GM18907 (cell line): ENCODE measurements at regions not wholly inside any gene's neighbourhood (a gene's known extent, or its start where the extent isn't known, plus 50 kb on each side); places are given as distances from the start of the nearest gene placed in this dataset.

Experiments
- ATAC-seq: cut with Tn5 transposase; IDR thresholded peaks from one replicate; pipeline ENCODE4 v1.9.1; 2021; ENCODE audit warnings: mild to moderate bottlenecking, moderate library complexity; ENCODE audit not compliant: unreplicated experiment

DNA sequence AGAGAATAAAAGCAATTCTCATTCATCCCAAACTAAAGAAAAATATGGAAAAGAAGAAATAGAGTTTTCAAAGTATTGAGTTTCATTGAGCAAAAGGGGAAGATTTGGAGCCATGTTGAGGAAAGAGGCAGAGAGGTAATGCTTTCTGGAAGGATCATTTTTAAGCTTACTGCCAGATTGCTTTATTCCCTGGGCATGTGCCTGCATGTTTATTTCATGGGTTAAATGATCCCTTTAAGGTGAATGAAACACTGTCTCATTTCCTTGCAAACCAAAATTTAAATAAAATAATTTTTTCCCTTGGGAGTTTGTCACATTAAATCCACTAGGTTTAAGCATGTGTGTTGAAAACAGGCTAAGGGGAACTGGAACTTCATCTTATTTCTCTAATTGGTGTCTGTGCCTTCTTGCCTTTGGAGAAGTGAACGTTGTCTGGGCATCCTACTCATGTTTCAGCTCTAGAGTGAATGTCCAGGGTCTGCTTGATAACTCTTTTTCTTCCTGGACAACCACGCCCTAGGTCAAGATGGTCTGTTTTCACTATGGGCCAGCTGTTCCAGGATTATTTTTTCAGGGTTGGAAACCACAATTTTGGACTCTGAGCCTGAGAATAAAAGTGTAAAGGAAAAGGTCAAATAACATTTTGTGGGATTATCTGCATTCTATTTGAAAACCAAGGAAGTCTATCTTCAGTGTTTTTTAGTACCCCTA, 114.1 kb upstream of the ELL2 start:
- no peak for ATAC-seq

- ATAC-seq = no peak
Measured at GRCh38 chr5:96074870-96075269, 113.2 kb upstream of the ELL2 start.

DNA sequence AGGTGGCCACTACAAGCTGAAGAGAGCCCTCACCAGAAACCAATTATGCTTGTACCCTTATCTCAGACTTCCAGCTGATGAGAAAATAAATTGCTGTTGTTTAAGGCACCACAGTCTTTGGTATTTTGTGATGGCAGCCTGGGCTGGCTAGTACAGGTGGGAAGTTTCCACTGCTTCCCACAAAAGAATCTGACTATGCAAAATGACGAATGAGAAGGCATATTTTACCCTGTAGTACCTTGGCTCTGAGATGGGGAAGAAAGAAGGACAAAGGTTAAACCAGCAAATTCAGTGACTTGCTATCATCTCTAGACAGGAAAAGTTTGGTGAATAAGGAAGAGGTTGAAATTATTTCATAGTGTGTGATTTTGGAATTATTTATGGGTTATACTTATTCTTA, 112.8 kb upstream of the ELL2 start:
- no peak for ATAC-seq

DNA sequence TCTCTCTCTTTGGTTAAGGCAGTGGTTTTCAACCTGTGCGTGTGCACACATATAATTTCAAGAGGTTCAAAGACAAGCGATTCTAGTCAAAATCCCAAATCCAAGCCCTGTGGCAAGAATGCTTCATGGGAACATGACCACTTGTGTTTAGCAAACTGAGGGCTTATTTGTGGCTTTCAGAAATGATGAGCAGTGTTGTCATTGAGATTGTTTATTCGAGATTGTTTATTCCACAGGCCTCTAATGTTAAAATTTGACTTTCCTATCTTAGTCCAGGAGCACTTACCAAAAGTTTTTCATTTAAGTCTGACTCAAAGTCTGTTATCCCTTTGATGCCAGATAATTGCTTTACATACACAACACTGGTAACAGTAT, 111.1 kb upstream of the ELL2 start:
- no peak for ATAC-seq

DNA sequence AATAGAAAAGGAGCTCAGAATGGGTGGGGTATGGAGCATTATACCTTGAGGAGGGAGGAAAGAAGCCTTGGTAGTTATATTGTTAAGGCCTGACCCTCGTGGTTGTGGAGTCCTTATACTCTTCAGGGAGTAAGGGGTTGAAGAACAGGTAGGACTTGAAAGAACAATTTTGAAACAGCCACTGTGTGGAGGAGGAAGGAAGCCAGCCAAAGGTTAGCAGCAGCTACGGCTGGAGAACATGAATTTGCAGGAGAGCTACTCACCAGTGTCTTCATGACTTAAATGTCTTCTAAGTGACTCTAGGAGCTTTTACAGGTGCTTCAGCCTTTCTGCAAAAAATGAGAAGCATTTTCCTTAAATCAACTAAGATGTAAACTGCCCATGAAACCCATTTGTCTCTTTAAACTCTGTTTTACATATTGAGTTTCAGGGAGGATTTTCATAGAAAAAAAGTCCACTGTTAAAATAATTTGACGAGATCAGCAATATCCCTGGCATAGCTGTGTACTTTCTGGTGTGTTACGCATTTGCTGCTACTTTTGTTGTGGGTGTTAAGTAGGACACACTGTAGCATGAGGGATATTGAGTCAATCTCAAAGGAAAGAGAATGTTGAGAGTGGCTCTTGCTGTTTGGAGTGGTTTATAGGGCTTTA, 110.6 kb upstream of the ELL2 start:
- no peak for ATAC-seq

GRCh38 chr5:96070622-96071225, 109.1 kb upstream of the ELL2 start:
- no peak for ATAC-seq

GRCh38 chr5:96067894-96068614, 106.4 kb upstream of the ELL2 start:
- ATAC-seq = no peak

GRCh38 chr5:96067251-96067650, 105.6 kb upstream of the ELL2 start:
- no peak for ATAC-seq

DNA sequence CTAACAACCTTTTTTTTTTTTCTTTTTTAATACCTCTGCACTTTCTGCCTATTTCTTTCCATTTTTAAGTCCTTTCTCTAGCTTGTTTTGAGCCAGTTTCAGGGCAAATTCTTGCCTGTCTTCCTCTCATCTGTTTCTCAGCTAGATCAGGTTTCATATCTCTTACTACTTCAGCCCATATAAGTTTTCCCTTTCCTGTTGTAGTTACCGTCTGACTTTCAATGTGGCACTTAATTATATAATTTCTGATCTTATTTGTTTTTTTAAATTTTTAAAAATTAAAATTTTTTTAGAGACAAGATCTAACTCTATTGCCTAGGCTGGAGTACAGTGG, 104.7 kb upstream of the ELL2 start:
- no peak for ATAC-seq

DNA sequence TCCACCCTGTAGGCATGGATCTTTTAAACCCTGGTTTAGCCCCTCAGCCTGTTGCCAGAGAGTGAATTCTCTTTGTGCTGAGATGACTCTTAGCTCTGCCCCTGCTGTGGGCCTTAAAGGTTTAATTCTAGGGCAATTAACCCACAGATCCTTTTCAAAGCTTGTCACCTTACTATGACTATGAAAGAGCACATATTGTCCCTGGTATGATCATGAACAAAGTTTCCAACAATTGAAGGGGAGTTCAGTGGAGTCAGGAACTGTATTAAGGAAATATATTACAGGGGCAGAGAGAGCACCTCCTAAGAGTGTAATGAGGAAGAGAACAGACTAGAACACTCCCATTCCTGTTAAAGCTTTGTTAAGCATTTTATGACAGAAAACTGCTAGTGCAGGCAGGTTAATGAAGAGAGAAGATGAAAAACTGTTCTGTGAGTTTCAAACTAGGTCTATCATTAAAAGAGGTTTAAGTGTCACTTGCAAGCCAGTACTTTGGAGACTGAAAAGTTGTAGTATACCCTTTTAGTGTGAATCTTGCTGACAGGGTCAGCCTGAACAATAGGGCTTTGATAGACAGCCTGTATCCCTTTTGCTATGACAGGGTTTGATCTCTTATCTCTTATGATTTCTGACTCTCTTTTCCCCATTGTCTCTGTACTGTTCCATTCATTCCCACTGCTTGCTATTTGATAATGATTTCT, 104.2 kb upstream of the ELL2 start:
- ATAC-seq = no peak

DNA sequence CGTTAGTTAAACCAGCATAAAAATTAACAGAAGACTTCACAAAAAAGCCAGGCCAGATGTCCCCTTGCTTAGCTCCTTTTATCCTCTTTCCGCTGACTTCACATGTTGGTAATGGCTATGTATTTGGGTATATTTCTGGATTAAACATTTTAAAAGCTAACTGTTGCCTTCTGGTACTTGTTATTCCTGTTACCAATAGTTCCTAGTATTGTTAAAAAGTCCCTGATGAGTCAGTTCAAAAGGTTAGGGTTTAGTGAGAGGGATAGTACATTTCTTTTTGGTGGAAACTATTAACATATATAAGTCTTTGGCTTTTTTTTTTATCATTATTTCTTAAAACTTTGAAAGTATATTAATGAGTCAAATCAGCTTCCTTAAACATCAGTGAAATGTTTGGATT, 103.2 kb upstream of the ELL2 start:
- no peak for ATAC-seq

GRCh38 chr5:96062836-96063235, 101.2 kb upstream of the ELL2 start:
- ATAC-seq = no peak

DNA sequence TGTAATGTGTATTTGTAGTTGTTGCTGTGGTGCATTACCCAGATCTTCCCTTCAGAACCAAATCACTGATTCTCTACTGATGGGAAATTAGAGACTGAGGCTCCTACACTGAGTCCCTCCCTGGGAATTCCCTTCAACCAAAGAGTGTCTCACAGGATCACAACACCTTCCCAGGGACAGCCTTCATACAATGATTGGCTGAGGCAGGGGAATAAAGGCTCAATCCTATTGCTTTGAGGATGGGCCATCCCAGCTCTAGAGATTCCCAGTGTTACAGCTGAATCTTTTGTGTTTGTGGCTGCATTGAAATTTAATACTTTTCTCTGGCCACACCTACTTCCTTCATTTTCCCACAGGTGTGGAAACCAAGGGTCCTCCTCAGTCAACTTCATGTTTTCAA, 96.4 kb upstream of the ELL2 start:
- no peak for ATAC-seq

DNA sequence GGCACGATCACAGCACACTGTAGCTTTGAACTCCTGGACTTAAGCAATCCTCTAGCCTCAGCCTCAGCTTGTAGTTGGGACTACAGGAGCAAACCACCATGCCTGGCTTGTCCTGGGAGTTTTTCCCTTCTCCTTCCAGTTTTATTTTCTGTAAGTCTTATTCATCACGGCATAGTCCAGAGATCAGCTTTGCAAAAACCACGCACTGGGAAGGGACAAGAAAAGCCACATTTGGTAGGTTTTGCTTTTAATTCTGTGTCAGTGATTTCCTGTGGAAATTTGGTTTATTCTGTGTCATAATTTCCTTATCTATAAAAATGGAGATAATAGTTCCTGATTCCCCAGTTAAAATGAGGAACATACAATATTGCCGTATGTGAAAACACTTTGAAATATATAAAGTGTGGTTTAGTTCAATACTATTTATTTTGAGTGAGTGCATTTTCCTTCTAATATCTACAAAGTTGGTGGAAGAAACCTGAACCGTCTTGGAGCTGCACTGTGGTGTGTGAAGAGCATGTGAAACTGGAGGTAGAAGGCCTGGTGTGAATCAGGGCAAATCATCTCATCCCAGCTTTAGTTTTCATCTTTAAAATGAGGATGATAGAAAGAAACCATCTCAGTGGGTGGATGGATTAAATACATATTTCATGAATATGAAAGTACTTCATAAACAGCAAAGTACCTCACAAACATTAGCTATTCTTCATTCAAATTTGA, 92.8 kb upstream of the ELL2 start:
- no peak for ATAC-seq

- no peak for ATAC-seq
Measured at GRCh38 chr5:96053063-96053735, 91.5 kb upstream of the ELL2 start.

- ATAC-seq = no peak
Measured at GRCh38 chr5:96052374-96052773, 90.7 kb upstream of the ELL2 start.

DNA sequence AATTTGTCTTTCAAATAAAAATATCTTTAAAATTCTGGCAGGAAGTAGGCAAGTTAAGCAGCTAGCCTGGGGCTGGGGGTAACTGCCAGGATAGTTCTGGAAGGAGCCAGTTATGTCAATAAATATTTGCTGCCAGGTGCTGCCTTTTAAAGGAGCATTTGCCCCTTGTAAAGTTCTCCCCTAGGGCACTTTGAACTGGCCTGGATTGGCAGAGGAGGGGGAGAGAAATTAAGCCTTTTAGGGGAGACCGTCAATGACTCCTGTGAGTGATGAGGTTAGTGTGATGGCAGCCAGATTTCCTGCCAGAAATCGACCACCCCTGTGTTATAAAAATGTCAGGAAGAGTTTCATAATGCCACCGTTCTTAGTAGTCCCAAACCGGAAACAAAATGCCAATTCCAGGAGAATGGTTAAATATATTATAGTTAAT, 89.8 kb upstream of the ELL2 start:
- ATAC-seq = no peak

DNA sequence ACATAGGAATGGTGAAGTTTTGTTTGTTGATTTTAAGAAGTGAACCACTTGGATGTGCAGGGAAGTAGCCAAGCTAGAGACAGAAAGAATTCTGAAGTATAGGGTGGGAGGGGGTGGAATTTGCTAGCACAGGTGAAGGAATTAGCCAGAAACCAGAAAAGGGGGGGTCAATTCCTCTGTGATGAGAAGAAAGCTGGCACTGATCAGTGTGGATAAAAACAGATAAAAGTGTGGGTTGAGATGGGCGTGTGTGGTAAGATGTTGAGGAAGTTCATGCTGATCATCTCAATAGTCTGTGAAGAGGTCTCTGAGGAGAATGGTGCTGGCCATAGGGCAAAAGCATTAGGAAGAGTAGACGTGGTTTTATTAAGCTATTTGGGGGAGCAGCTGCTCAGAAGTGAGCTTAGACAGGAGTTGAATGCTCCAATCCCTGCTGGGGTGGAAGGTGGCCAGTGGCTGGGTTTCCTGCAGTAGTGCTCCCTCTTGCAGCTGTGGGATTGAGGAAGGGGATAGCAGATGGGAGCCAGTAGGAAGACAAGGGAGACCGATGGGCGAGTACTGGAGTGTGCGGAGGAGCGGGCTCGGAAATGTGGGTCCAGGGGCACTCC, 88.7 kb upstream of the ELL2 start:
- ATAC-seq = no peak

- ATAC-seq = no peak
Measured at GRCh38 chr5:96049398-96050272, 88.0 kb upstream of the ELL2 start.
